ENCODE measurements at regions not wholly inside any gene's neighbourhood (a gene's known extent, or its start where the extent isn't known, plus 50 kb on each side); places are given as distances from the start of the nearest gene placed in this dataset.

DNA sequence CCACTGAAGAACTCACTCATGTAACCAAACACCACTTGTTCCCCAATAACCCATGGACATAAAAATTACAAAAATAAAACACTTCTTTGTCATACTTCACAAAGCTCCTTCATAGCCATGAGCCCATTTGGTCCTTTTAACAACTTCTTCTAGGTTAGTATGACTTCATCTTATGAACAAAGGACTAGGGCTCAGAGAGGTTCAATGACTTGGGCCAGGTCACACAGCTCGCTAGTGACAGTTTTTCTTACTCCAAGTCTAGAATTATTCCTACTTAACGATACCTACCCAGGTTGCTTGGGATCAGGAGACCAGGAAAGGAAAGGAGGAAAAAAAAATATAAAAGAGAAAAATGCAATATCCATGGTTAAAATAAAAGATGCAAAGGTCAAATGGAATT lies 353.4 kb downstream of the SOX9 start:
- TF ChIP-seq EZH2 (optimal IDR thresholded peaks at IDR 0.05; ENCODE audit: low read depth, low read length) (no peak), EZH2phosphoT487 (IDR thresholded peaks at IDR 0.05; ENCODE audit: low read length) (no peak)
- TF ChIP-seq, protein P1, sequence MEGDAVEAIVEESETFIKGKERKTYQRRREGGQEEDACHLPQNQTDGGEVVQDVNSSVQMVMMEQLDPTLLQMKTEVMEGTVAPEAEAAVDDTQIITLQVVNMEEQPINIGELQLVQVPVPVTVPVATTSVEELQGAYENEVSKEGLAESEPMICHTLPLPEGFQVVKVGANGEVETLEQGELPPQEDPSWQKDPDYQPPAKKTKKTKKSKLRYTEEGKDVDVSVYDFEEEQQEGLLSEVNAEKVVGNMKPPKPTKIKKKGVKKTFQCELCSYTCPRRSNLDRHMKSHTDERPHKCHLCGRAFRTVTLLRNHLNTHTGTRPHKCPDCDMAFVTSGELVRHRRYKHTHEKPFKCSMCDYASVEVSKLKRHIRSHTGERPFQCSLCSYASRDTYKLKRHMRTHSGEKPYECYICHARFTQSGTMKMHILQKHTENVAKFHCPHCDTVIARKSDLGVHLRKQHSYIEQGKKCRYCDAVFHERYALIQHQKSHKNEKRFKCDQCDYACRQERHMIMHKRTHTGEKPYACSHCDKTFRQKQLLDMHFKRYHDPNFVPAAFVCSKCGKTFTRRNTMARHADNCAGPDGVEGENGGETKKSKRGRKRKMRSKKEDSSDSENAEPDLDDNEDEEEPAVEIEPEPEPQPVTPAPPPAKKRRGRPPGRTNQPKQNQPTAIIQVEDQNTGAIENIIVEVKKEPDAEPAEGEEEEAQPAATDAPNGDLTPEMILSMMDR (IDR thresholded peaks at IDR 0.05; ENCODE audit: low read length): no peak
- Histone ChIP-seq H3K4me1 (ENCODE audit: low read length) (no peaks in the 10 kb centered on the region; the same call in 1 of the 2 replicates), H3K36me3 (replicated peaks; ENCODE audit: insufficient read depth, low read length) (no peaks in the 10 kb centered on the region), H3K9me2 (replicated peaks; ENCODE audit: insufficient read depth, low read length) (no peaks in the 10 kb centered on the region), H3K27me3 (replicated peaks; ENCODE audit: insufficient read depth, low read length) (no peaks in the 10 kb centered on the region), H4K20me1 (ENCODE audit: insufficient read depth, low read length) (peaks cover 20% of the 10 kb centered on the region), H3K9ac (ENCODE audit: low read length) (no peak overlapping the region), H3K27ac (ENCODE audit: low read length) (no peak overlapping the region), H3K9me3 (replicated peaks; ENCODE audit: insufficient read depth, low read length) (no peaks in the 10 kb centered on the region), H3F3A (ENCODE audit: insufficient read depth, low read length) (no peaks in the 10 kb centered on the region), H3K4me3 (ENCODE audit: low read length) (no peak overlapping the region), H3K4me2 (ENCODE audit: low read depth, low read length) (no peak overlapping the region), H2AFZ (ENCODE audit: low read length) (no peak overlapping the region), H3K79me2 (ENCODE audit: low read length) (peaks cover 93% of the 10 kb centered on the region)
- no peak for DNase-seq

DNA sequence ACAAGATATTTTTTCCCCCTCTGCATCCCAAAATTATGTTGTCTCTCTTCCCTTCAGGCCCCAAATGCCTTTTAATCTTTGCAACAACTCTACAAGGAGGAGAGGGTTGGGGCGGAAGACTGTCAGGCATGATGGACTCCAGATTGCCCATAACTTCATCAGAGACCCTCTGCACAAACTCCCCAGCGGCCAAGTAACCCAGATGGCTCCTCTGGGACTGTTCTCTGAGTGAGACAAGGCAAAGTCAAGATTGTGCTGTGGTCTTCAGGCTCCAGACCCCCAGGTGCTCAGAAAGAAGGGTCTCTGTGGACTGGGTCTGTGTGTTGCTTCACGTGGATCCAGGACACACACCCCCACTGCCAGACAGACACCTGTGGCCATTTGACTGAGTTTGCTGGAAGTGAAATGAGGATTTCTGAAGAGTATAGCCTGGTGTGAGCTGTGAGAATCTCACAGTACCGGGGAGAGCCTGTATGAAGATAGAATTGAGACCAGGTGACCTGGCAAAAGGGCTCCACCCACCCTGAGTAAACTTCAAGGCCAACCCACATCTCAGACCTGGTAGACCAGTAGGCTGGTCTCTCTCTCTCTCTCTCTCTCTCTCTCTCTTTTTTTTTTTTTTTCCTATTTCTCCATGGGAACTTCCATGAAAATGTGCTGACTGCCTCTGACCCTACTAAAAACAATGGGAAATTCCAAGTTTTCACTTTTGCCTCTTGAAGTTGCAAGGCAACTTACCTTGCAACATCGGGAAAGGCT lies 354.1 kb downstream of the SOX9 start:
- Histone ChIP-seq H3F3A (ENCODE audit: insufficient read depth, low read length) (no peaks in the 10 kb centered on the region), H2AFZ (ENCODE audit: low read length) (no peak overlapping the region), H3K27ac (ENCODE audit: low read length) (no peak overlapping the region), H3K4me2 (ENCODE audit: low read depth, low read length) (no peak overlapping the region), H3K79me2 (ENCODE audit: low read length) (peaks cover 93% of the 10 kb centered on the region), H4K20me1 (ENCODE audit: insufficient read depth, low read length) (peaks cover 18% of the 10 kb centered on the region; the same call in 1 of the 2 replicates), H3K4me1 (ENCODE audit: low read length) (no peaks in the 10 kb centered on the region; the same call in 1 of the 2 replicates), H3K9me3 (replicated peaks; ENCODE audit: insufficient read depth, low read length) (no peaks in the 10 kb centered on the region), H3K27me3 (replicated peaks; ENCODE audit: insufficient read depth, low read length) (no peaks in the 10 kb centered on the region), H3K9ac (ENCODE audit: low read length) (no peak overlapping the region), H3K4me3 (ENCODE audit: low read length) (no peak overlapping the region), H3K9me2 (replicated peaks; ENCODE audit: insufficient read depth, low read length) (no peaks in the 10 kb centered on the region), H3K36me3 (replicated peaks; ENCODE audit: insufficient read depth, low read length) (no peaks in the 10 kb centered on the region)
- DNase-seq: no peak
- no peak for TF ChIP-seq EZH2 (optimal IDR thresholded peaks at IDR 0.05; ENCODE audit: low read depth, low read length)
- no peak for TF ChIP-seq EZH2phosphoT487 (IDR thresholded peaks at IDR 0.05; ENCODE audit: low read length)
- TF ChIP-seq, protein P1 (IDR thresholded peaks at IDR 0.05; ENCODE audit: low read length): no peak

DNA sequence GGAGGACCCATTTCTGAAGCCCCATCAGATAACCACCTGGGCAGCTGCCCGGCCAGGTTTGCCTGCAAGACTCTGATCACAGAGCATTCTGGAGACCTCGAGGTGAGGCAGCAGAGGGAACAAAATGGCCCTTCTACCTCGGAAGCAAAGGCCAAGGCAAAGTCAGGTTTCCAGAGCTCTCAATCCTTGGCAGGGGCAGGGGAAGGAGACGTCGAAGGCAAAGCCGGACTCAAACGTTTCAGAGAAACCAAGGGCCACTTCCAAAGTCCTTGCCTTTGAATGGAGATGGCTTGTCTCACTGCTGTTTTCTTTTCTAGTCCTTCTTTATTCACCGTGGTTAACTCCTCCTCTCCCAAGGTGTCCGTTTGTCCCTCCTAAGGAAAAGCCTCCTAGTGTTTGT lies 355.3 kb downstream of the SOX9 start:
- no peak overlapping the region for H3K4me2 ChIP-seq (ENCODE audit: low read depth, low read length)
- no peaks in the 10 kb centered on the region; the same call in 1 of the 2 replicates for H3K4me1 ChIP-seq (ENCODE audit: low read length)
- DNase-seq: no peak
- H4K20me1 ChIP-seq (ENCODE audit: insufficient read depth, low read length): peaks cover 20% of the 10 kb centered on the region
- peaks cover 93% of the 10 kb centered on the region for H3K79me2 ChIP-seq (ENCODE audit: low read length)
- H2AFZ ChIP-seq (ENCODE audit: low read length): no peak overlapping the region
- H3K9ac ChIP-seq (ENCODE audit: low read length): no peak overlapping the region
- H3K9me3 ChIP-seq (replicated peaks; ENCODE audit: insufficient read depth, low read length): no peaks in the 10 kb centered on the region
- H3K27me3 ChIP-seq (replicated peaks; ENCODE audit: insufficient read depth, low read length): no peaks in the 10 kb centered on the region
- TF ChIP-seq EZH2phosphoT487 (IDR thresholded peaks at IDR 0.05; ENCODE audit: low read length) (no peak), EZH2 (optimal IDR thresholded peaks at IDR 0.05; ENCODE audit: low read depth, low read length) (no peak)
- TF ChIP-seq, protein P1 (IDR thresholded peaks at IDR 0.05; ENCODE audit: low read length): no peak
- no peaks in the 10 kb centered on the region for H3K9me2 ChIP-seq (replicated peaks; ENCODE audit: insufficient read depth, low read length)
- H3K27ac ChIP-seq (ENCODE audit: low read length): no peak overlapping the region
- no peaks in the 10 kb centered on the region for H3K36me3 ChIP-seq (replicated peaks; ENCODE audit: insufficient read depth, low read length)
- H3K4me3 ChIP-seq (ENCODE audit: low read length): no peak overlapping the region
- no peaks in the 10 kb centered on the region for H3F3A ChIP-seq (ENCODE audit: insufficient read depth, low read length)
